ENCODE measurements at regions not wholly inside any gene's neighbourhood (a gene's known extent, or its start where the extent isn't known, plus 50 kb on each side); places are given as distances from the start of the nearest gene placed in this dataset.

- no peak for DNase-seq (ENCODE audit: low spot score)
These were observed 80.7 kb upstream of the HDAC9 start for GRCh38 chr7:18414885-18415284.

- no peak for DNase-seq (ENCODE audit: low spot score)
These were observed 78.6 kb upstream of the HDAC9 start for GRCh38 chr7:18416988-18417387.

DNA sequence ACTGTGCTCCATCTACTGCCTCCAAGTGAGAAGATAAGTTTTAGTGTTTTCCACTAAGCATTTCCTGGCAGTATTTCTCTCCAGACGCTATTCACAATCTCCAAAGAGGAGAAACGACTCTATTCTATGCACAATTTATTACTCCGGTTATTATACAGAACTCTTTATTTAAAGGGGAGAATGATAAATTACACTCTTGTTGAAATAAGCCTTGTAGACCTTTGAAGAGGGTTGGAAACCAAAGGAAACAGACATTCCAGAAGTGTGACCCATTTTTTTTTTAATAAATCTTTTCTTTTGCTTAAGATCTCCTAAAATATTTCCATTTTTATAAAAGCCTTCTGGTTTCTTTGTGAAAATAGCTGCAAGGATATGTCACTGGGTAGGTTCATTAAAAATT is 76.1 kb upstream of the HDAC9 start:
- no peak for DNase-seq (ENCODE audit: low spot score)

DNA sequence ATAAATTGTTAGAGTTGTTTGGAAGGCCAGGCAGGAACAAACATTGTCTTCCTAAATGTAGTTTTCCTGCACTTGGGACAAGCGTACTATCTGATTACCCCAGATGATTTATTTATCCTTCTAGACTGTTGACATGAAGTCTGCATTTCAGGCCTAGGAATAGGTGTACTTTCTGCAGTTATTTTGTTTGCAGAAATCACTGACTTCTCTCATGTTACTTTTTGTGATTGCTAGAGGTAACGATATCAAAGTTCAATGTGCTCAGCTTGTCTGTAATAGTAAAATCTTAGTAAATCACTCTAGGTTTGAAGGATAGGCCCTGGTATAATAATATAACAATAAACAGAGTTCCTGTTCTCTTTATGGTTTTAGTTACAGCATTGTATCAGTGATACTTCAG is 75.4 kb upstream of the HDAC9 start:
- DNase-seq (ENCODE audit: low spot score), result no peak

- DNase-seq (ENCODE audit: low spot score), result no peak
These were observed 74.8 kb upstream of the HDAC9 start for GRCh38 chr7:18420748-18421147.

- no peak for DNase-seq (ENCODE audit: low spot score)
These were observed 74.1 kb upstream of the HDAC9 start for GRCh38 chr7:18421297-18422002.

GRCh38 chr7:18425227-18425626 is 70.3 kb upstream of the HDAC9 start:
- no peak for DNase-seq (ENCODE audit: low spot score)

DNA sequence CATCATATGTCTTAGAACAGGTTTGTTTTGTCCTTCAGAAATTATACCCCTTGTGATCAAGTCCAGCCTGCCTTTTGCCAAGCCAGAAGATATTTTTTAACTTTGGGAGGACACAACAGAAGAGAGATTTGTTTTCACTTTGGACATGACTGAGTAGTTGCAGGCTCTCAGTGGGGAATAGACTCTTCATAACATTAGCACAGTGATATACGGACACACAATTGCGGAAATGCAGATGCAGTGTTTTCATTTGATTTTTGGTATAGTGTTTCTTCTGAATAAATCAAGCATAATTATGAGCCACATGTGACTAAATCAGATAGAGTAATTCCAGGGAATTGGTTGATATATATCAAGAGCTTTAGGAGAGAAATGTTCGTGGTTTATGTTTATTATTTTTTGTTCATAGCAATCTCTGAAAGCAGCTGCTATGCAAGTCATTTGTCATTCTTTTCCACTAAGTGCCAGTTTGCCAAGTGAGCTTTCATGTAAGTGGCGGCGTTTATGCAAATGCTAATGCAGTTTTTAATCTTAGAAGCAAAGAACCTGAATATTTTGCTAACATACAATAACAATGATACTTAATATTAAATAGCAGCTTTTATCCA is 69.6 kb upstream of the HDAC9 start:
- DNase-seq (ENCODE audit: low spot score), result no peak

DNA sequence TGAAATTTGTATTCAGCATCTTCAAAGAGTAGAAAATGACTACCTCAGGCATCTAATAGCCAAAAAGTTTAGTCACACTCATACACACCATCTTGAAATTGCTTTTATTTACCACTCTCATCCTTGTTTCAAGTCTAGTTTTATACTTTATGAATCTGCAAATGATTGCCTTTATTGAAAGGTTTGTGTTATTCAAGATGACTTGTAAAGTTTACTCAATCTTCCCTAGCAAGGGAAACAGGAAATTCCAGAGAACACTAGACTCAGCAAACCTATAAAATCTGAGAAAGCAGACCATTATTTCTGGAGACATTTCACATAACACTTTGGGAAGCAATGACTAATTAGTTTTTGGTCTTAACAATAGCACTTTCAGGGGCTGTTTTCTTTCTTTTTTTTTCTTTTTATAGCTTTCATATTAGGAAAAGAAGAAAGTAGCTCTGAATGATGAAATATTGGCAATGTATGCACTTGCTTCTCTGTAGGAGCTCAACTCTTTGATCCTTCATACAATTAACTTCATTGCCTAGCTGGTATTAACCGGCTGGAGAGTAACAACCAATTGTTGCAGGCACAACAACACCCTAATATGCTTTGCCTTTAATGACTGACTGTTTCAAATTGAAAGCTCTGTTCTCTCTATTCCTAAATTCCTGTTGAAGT is 68.9 kb upstream of the HDAC9 start:
- DNase-seq (ENCODE audit: low spot score), result no peak

- no peak for DNase-seq (ENCODE audit: low spot score)
These were observed 66.0 kb upstream of the HDAC9 start for GRCh38 chr7:18429547-18429946.

DNA sequence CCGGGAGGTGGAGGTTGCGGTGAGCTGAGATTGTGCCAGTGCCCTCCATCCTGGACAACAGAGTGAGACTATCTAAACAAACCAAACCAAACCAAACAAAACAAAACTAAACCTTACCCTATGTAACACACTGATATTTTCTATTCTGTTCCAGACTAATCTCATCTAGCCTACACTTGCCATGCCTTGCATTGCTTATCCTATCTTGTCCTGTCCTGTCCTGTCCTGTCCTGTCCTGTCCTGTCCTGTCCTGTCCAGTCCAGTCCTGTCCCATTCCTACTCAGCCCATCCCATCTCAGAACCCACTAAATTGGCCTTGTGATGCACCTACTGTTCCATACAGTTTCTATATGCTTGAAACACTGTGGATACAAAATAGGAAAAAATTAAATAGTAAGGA is 64.7 kb upstream of the HDAC9 start:
- no peak for DNase-seq (ENCODE audit: low spot score)

DNA sequence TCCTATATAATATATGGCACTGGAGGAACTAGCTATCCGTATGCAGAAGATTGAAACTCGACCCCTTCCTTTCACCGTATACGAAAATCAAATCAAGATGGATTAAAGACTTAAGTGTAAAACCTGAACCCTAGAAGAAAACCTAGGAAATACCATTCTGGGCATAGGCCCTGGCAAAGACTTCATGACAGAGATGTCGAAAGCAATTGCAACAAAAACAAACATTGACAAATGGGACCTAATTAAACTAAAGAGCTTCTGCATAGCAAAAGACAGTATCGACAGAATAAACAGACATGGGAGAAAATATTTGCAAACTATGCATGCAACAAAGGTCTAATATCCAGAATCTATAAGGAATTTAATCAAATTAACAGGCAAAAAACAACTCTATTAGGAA is 61.4 kb upstream of the HDAC9 start:
- DNase-seq (ENCODE audit: low spot score), result no peak

GRCh38 chr7:18437101-18437500 is 58.4 kb upstream of the HDAC9 start:
- DNase-seq (ENCODE audit: low spot score), result no peak

DNA sequence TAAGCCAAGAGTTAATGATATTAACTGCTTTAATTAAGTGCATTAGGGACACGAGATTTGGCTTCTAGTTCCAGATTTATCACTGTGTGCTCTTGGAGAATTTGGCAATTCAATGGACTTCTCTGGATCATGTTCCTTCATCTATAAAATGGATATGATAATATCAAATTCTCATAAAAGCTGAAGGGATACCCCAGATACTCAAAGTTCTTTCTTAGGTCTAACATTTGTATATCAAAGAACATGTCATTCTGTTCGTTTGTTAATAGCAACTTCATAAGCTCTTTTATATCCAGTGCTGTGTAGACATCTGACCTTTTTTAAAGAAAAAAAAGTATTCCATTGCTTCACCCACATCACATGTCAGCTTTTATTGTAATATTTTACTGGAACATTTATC is 54.6 kb upstream of the HDAC9 start:
- no peak for DNase-seq (ENCODE audit: low spot score)

GRCh38 chr7:18444826-18445225 is 50.7 kb upstream of the HDAC9 start:
- no peak for DNase-seq (ENCODE audit: low spot score)

GRCh38 chr7:18445483-18445882 is 50.1 kb upstream of the HDAC9 start:
- no peak for DNase-seq (ENCODE audit: low spot score)
